SU-DHL-6 (cell line): ENCODE measurements at regions not wholly inside any gene's neighbourhood (a gene's known extent, or its start where the extent isn't known, plus 50 kb on each side); places are given as distances from the start of the nearest gene placed in this dataset.

Experiments
- CTCF ChIP-seq: fragments of 200-600 bp; sonication (generic); IDR thresholded peaks from one replicate; pipeline ENCODE4 v1.5.1; 2017; ENCODE audit warnings: antibody characterized with exemption, mild to moderate bottlenecking, low read length, moderate library complexity; ENCODE audit not compliant: insufficient read depth, poor library complexity, severe bottlenecking
- EZH2phosphoT487 ChIP-seq: fragments of 200-600 bp; sonication (generic), shearing (Covaris generic); conservative IDR thresholded peaks from 2 replicates; pipeline ENCODE4 v1.6.1; 2018; ENCODE audit warnings: mild to moderate bottlenecking, antibody characterized with exemption, low read length, moderate library complexity, mixed read lengths

GRCh38 chr20:10761232-10761631, 87.4 kb upstream of the JAG1 start:
- TF ChIP-seq CTCF: no peak
- no peak for TF ChIP-seq EZH2phosphoT487
